ENCODE measurements at regions not wholly inside any gene's neighbourhood (a gene's known extent, or its start where the extent isn't known, plus 50 kb on each side); places are given as distances from the start of the nearest gene placed in this dataset.

- Histone ChIP-seq H3K9me3 (0 out of 2 replicates have a peak, but pooled peaks cover 2% of the 10 kb centered on the region), H3K36me3 (replicated peaks in 1 of 2; ENCODE audit: control insufficient read depth in 1 of 2, insufficient read depth in 2 of 2, low read length in 1 of 2) (no peaks in the 10 kb centered on the region), H3K9me2 (no peaks in the 10 kb centered on the region), H3K27ac (ENCODE audit: low read depth in 2 of 2, low read length in 1 of 2) (no peak overlapping the region), H3K27me3 (ENCODE audit: insufficient read depth) (no peaks in the 10 kb centered on the region), H4K20me1 (ENCODE audit: insufficient read depth) (no peaks in the 10 kb centered on the region), H3K4me2 (no peak overlapping the region), H3K9ac (no peak overlapping the region), H2AFZ (ENCODE audit: low read depth) (no peak overlapping the region), H3K79me2 (ENCODE audit: insufficient read depth) (no peaks in the 10 kb centered on the region), H3K4me3 (ENCODE audit: low read depth in 2 of 2, low read length in 1 of 2) (no peak overlapping the region), H3F3A (replicated peaks; ENCODE audit: insufficient read depth) (no peaks in the 10 kb centered on the region), H3K4me1 (ENCODE audit: control insufficient read depth in 1 of 2, insufficient read depth in 2 of 2, low read depth in 1 of 2, low read length in 1 of 2) (no peaks in the 10 kb centered on the region)
- WGBS (ENCODE audit: low lambda C conversion rate), result 5% methylated on average over 1 of the region's 1 CpG
- ChIA-PET POLR2A (no interaction called here), CTCF (no interaction called here)
- TF ChIP-seq TCF12 (IDR thresholded peaks at IDR 0.05), result no peak
- TF ChIP-seq NFIC (IDR thresholded peaks at IDR 0.05; ENCODE audit: borderline replicate concordance), result no peak
- TF ChIP-seq EZH2phosphoT487 (IDR thresholded peaks at IDR 0.05; ENCODE audit: borderline replicate concordance, low read depth), result no peak
- no peak for TF ChIP-seq FOXM1 (IDR thresholded peaks at IDR 0.05; ENCODE audit: low read depth)
- TF ChIP-seq REST (IDR thresholded peaks at IDR 0.05; ENCODE audit: low read depth, low read length), result no peak
- TF ChIP-seq USF1 (IDR thresholded peaks at IDR 0.05; ENCODE audit: borderline replicate concordance, low read depth), result no peak
- TF ChIP-seq RXRA (IDR thresholded peaks at IDR 0.05; ENCODE audit: borderline replicate concordance, low read depth), result no peak
- no peak for TF ChIP-seq POLR2AphosphoS5 (IDR thresholded peaks at IDR 0.05; ENCODE audit: low read depth, low read length)
- no peak for TF ChIP-seq FOSL2 (IDR thresholded peaks at IDR 0.05; ENCODE audit: borderline replicate concordance, low read depth)
- no peak for TF ChIP-seq MAX (IDR thresholded peaks at IDR 0.05; ENCODE audit: low read depth)
- no peak for TF ChIP-seq RAD21 (IDR thresholded peaks at IDR 0.05; ENCODE audit: low read length)
- no peak for DNase-seq
Measured at GRCh38 chr2:36262581-36262980, 93.0 kb upstream of the CRIM1 start.

- Histone ChIP-seq H3K79me2 (ENCODE audit: insufficient read depth) (no peaks in the 10 kb centered on the region), H2AFZ (ENCODE audit: low read depth) (no peak overlapping the region)
- WGBS (ENCODE audit: low lambda C conversion rate), result 1% methylated on average over 3 of the region's 3 CpGs
Measured at GRCh38 chr2:36255863-36256262, 99.7 kb upstream of the CRIM1 start.

More at GRCh38 chr2:36255863-36256262, 99.7 kb upstream of the CRIM1 start:
- Histone ChIP-seq H3K9me3 (no peaks in the 10 kb centered on the region), H3K9ac (no peak overlapping the region), H3K27ac (ENCODE audit: low read depth in 2 of 2, low read length in 1 of 2) (no peak overlapping the region), H3K9me2 (no peaks in the 10 kb centered on the region), H3K4me1 (ENCODE audit: control insufficient read depth in 1 of 2, insufficient read depth in 2 of 2, low read depth in 1 of 2, low read length in 1 of 2) (peaks cover 0 to 3% of the 10 kb centered on the region in 2 experiments; a peak in 1 of 4 replicates), H3K36me3 (replicated peaks in 1 of 2; ENCODE audit: control insufficient read depth in 1 of 2, insufficient read depth in 2 of 2, low read length in 1 of 2) (no peaks in the 10 kb centered on the region), H4K20me1 (ENCODE audit: insufficient read depth) (no peaks in the 10 kb centered on the region), H3F3A (replicated peaks; ENCODE audit: insufficient read depth) (no peaks in the 10 kb centered on the region), H3K4me3 (ENCODE audit: low read depth in 2 of 2, low read length in 1 of 2) (no peak overlapping the region), H3K27me3 (ENCODE audit: insufficient read depth) (no peaks in the 10 kb centered on the region), H3K4me2 (no peak overlapping the region)
- ChIA-PET CTCF (no interaction called here), POLR2A (no interaction called here)
- TF ChIP-seq TCF12 (IDR thresholded peaks at IDR 0.05) (no peak), JUND (IDR thresholded peaks at IDR 0.05) (no peak), GABPA (IDR thresholded peaks at IDR 0.05; ENCODE audit: low read depth) (no peak), MAX (IDR thresholded peaks at IDR 0.05; ENCODE audit: low read depth) (no peak), CHD2 (IDR thresholded peaks at IDR 0.05; ENCODE audit: low read length, partially characterized antibody) (no peak), POLR2AphosphoS5 (IDR thresholded peaks at IDR 0.05; ENCODE audit: low read depth, low read length) (no peak), CTCF (IDR thresholded peaks at IDR 0.05) (no peak), RXRA (IDR thresholded peaks at IDR 0.05; ENCODE audit: borderline replicate concordance, low read depth) (no peak), FOXM1 (IDR thresholded peaks at IDR 0.05; ENCODE audit: low read depth) (no peak)
- no peak for DNase-seq

Measured in SK-N-SH (cell line).